Heart left ventricle (tissue), 16 donors: ENCODE measurements at regions not wholly inside any gene's neighbourhood (a gene's known extent, or its start where the extent isn't known, plus 50 kb on each side); places are given as distances from the start of the nearest gene placed in this dataset.

Source experiments
- ATAC-seq, 4 donors: fragments of 200-7000 bp; cut with Tn5 transposase; one replicate each; pipeline ENCODE4 v1.9.1; 2020 to 2022; ENCODE audit warnings: moderate library complexity in 4 of 4, mild to moderate bottlenecking in 3 of 4, moderate number of reproducible peaks in 1 of 4
- DNase-seq, 5 donors: peaks; one replicate each; pipeline ENCODE4 v3.0.0-alpha.2; 2020
- H3K27ac ChIP-seq, 12 donors: fragments of 200-600 bp; sonication (generic) in 4 of 12; one replicate each; pipeline versions ENCODE4 v1.5.0 to v1.8.0; 2016 to 2022; ENCODE audit warnings: mild to moderate bottlenecking in 2 of 12
- H3K27me3 ChIP-seq, 9 donors: fragments of 200-600 bp; sonication (generic) in 2 of 9; one replicate each; pipeline versions ENCODE4 v1.5.1 to v1.8.0; 2016 to 2022; ENCODE audit warnings: mild to moderate bottlenecking in 3 of 9
- H3K36me3 ChIP-seq, 9 donors: fragments of 200-600 bp; sonication (generic) in 2 of 9; one replicate each; pipeline versions ENCODE4 v1.5.0 to v1.8.0; 2018 to 2022; ENCODE audit warnings: mild to moderate bottlenecking in 2 of 9
- H3K4me1 ChIP-seq, 12 donors: fragments of 200-600 bp; sonication (generic) in 4 of 12; one replicate each; pipeline versions ENCODE4 v1.5.0 to v1.8.0; 2016 to 2022; ENCODE audit warnings: mild to moderate bottlenecking in 3 of 12
- H3K4me3 ChIP-seq, 12 donors: fragments of 200-600 bp; sonication (generic) in 4 of 12; one replicate each; pipeline versions ENCODE4 v1.5.0 to v1.8.0; 2017 to 2022; ENCODE audit warnings: mild to moderate bottlenecking in 9 of 12, moderate library complexity in 4 of 12
- H3K9me3 ChIP-seq, 12 donors: fragments of 200-600 bp; sonication (generic) in 4 of 12; one replicate each; pipeline versions ENCODE4 v1.5.0 to v1.8.0; 2016 to 2022; ENCODE audit warnings: mild to moderate bottlenecking in 1 of 12
- CTCF ChIP-seq, 12 donors: fragments of 200-600 bp; sonication (generic) in 4 of 12; IDR thresholded peaks; one replicate each; pipeline versions ENCODE4 v1.5.0 to v1.8.0; 2018 to 2022; ENCODE audit warnings: antibody characterized with exemption in 12 of 12, mild to moderate bottlenecking in 5 of 12
- POLR2A ChIP-seq, 2 donors: fragments of 450-650 bp; IDR thresholded peaks; one replicate each; pipeline ENCODE4 v1.6.1; 2017; ENCODE audit warnings: antibody characterized with exemption in 2 of 2, mild to moderate bottlenecking in 2 of 2, moderate library complexity in 2 of 2
- WGBS, 4 donors: extraction: QIAGEN DNeasy Blood & Tissue Kit in 2 of 4; methylation state at CpG; one replicate each; pipeline versions ENCODE4 v1.1.5 to v1.1.7; 2013 to 2018; 5-methylcytosine and 5-hydroxymethylcytosine counted together
- intact Hi-C, 10 donors: fragments of 100-400 bp; cut with DNase I; formaldehyde crosslinking; loops; one replicate each; pipeline versions ENCODE4 v1.11.1 to v1.14.2; 2022
- donor health status: ischemic (EF 13 %, LVEDD 7.1; RV severe dilation, severe dysfunction).
- donor health status: healthy with polysubstance abuse.
- donor health status: DM: no; HTN: yes; CAD: no.
- donor health status: DM: no; HTN: no; CAD: no.
- donor health status: ischemic (EF 25% LVEDD 6.9; RV normal size, moderate dysfunction).
- donor health status: ischemic (EF 25% LVEDD 5.7; RV mildly dilated, moderate dysfunction).
- donor health status: healthy.
- donor health status: DM: yes; HTN: yes; CAD: no.
- donor health status: ischemic (EF 35%, LVEDD 5.7; RV mildly dilated, moderate dysfunction).
- donor health status: nonischemic (EF 11% LVEDD 7.7; RV severe dilation, severe dysfunction).
- donor health status: DM: yes; HTN: yes; CAD: no.
- donor health status: PGD.
- donor health status: ischemic (EF 29% LVEDD 5.4; RV normal size, mild dysfunction).
- donor health status: nonischemic (EF 23%, LVEDD 6.1; RV moderate dilation, normal function).

- no peaks in the 10 kb centered on the region for H3K36me3 ChIP-seq
- H3K4me1 ChIP-seq = peaks cover 0 to 5% (median 0%) of the 10 kb centered on the region in 12 donors
- peaks cover 0 to 18% (median 3%) of the 10 kb centered on the region in 12 donors for H3K9me3 ChIP-seq
- 57 to 68% (median 58%) methylated on average over 3 of the region's 3 CpGs for WGBS, 4 donors
- H3K27me3 ChIP-seq = no peaks in the 10 kb centered on the region
- H3K4me3 ChIP-seq = no peak overlapping the region
- no peak for TF ChIP-seq POLR2A (IDR thresholded peaks at IDR 0.05)
- TF ChIP-seq CTCF (IDR thresholded peaks at IDR 0.05) = no peak
- DNase-seq (no peak), ATAC-seq (no peak)
- no peak overlapping the region for H3K27ac ChIP-seq
- intact Hi-C loops = no loop called here
These were observed 153.5 kb downstream of the MACC1 start for GRCh38 chr7:20063644-20064043.

- H3K27ac ChIP-seq = no peak overlapping the region
- no peaks in the 10 kb centered on the region for H3K36me3 ChIP-seq
- TF ChIP-seq CTCF (IDR thresholded peaks at IDR 0.05) (no peak), POLR2A (IDR thresholded peaks at IDR 0.05) (no peak)
- WGBS, 4 donors = 85 to 97% (median 92%) methylated on average over 1 of the region's 1 CpG
- no peak for ATAC-seq
- DNase-seq = no peak
- intact Hi-C loops = no loop called here
- H3K4me3 ChIP-seq = no peak overlapping the region
- H3K4me1 ChIP-seq = peaks cover 0 to 5% (median 0%) of the 10 kb centered on the region in 12 donors
- H3K9me3 ChIP-seq = peaks cover 0 to 14% (median 3%) of the 10 kb centered on the region in 12 donors
- H3K27me3 ChIP-seq = no peaks in the 10 kb centered on the region
These were observed 154.3 kb downstream of the MACC1 start for GRCh38 chr7:20062932-20063331.

GRCh38 chr7:20053334-20054104 is 163.7 kb downstream of the MACC1 start:
- intact Hi-C loops = no loop called here
- H3K9me3 ChIP-seq = peaks cover 0 to 9% (median 0%) of the 10 kb centered on the region in 12 donors
- H3K4me3 ChIP-seq = no peak overlapping the region
- H3K27ac ChIP-seq = no peak overlapping the region
- H3K27me3 ChIP-seq = no peaks in the 10 kb centered on the region
- no peak for DNase-seq
- WGBS, 4 donors = 65 to 76% (median 67%) methylated on average over 7 of the region's 7 CpGs
- no peak for TF ChIP-seq POLR2A (IDR thresholded peaks at IDR 0.05)
- no peak for TF ChIP-seq CTCF (IDR thresholded peaks at IDR 0.05)
- H3K36me3 ChIP-seq = no peaks in the 10 kb centered on the region
- ATAC-seq = no peak
- H3K4me1 ChIP-seq = no peaks in the 10 kb centered on the region

GRCh38 chr7:20050241-20050966 is 166.8 kb downstream of the MACC1 start:
- intact Hi-C loops = no loop called here
- no peak overlapping the region for H3K27ac ChIP-seq
- H3K27me3 ChIP-seq = no peaks in the 10 kb centered on the region
- no peaks in the 10 kb centered on the region for H3K4me1 ChIP-seq
- DNase-seq = no peak
- H3K4me3 ChIP-seq = no peak overlapping the region
- no peaks in the 10 kb centered on the region for H3K36me3 ChIP-seq
- H3K9me3 ChIP-seq = no peaks in the 10 kb centered on the region
- ATAC-seq = no peak
- no peak for TF ChIP-seq CTCF (IDR thresholded peaks at IDR 0.05)
- TF ChIP-seq POLR2A (IDR thresholded peaks at IDR 0.05) = no peak
